Progenitor cell of endocrine pancreas (in vitro differentiated cells): ENCODE measurements at regions not wholly inside any gene's neighbourhood (a gene's known extent, or its start where the extent isn't known, plus 50 kb on each side); places are given as distances from the start of the nearest gene placed in this dataset.

Source experiments
- DNase-seq: peaks from one replicate; pipeline ENCODE4 v3.0.0; 2021; ENCODE audit warnings: low spot score; ENCODE audit not compliant: unreplicated experiment
- H3K27ac Mint-ChIP-seq: 2 replicates; pipeline ENCODE4 v1.8.0; 2021; ENCODE audit warnings: mild to moderate bottlenecking, moderate library complexity, mixed read lengths
- H3K27me3 Mint-ChIP-seq: 2 replicates; pipeline ENCODE4 v1.8.0; 2021; ENCODE audit warnings: mixed read lengths
- H3K36me3 Mint-ChIP-seq: 2 replicates; pipeline ENCODE4 v1.8.0; 2022; ENCODE audit warnings: mixed read lengths; ENCODE audit not compliant: insufficient read depth
- H3K4me1 Mint-ChIP-seq: 2 replicates; pipeline ENCODE4 v1.8.0; 2021; ENCODE audit warnings: low read depth, mixed read lengths
- H3K4me3 Mint-ChIP-seq: 2 replicates; pipeline ENCODE4 v1.8.0; 2021; ENCODE audit warnings: low read depth, mild to moderate bottlenecking, moderate library complexity, mixed read lengths
- H3K9me3 Mint-ChIP-seq: 2 replicates; pipeline ENCODE4 v1.8.0; 2021; ENCODE audit warnings: low read depth, mixed read lengths
- CTCF ChIP-seq: fragments of 200-600 bp; sonication (generic); IDR thresholded peaks from one replicate; pipeline ENCODE4 v1.5.0; 2021; ENCODE audit warnings: antibody characterized with exemption, mild to moderate bottlenecking; ENCODE audit not compliant: unreplicated experiment

- Mint-ChIP-seq H3K36me3 (no peaks in the 10 kb centered on the region), H3K27me3 (peaks cover 5% of the 10 kb centered on the region), H3K27ac (no peak overlapping the region), H3K9me3 (peaks cover 3% of the 10 kb centered on the region), H3K4me3 (no peak overlapping the region), H3K4me1 (no peaks in the 10 kb centered on the region)
- TF ChIP-seq CTCF: no peak
- no peak for DNase-seq
Measured at GRCh38 chr6:91660893-91661292, 1074.0 kb upstream of the MAP3K7 start.

GRCh38 chr6:91659891-91660290 is 1073.0 kb upstream of the MAP3K7 start:
- Mint-ChIP-seq H3K36me3 (no peaks in the 10 kb centered on the region), H3K4me1 (no peaks in the 10 kb centered on the region), H3K27ac (no peak overlapping the region), H3K4me3 (no peak overlapping the region), H3K27me3 (peaks cover 5% of the 10 kb centered on the region), H3K9me3 (peaks cover 3% of the 10 kb centered on the region)
- no peak for DNase-seq
- TF ChIP-seq CTCF: no peak

GRCh38 chr6:91654793-91655192 is 1067.9 kb upstream of the MAP3K7 start:
- peaks cover 5% of the 10 kb centered on the region for H3K4me1 Mint-ChIP-seq
- H3K4me3 Mint-ChIP-seq: no peak overlapping the region
- DNase-seq: no peak
- no peak overlapping the region for H3K27ac Mint-ChIP-seq
- no peak for TF ChIP-seq CTCF
- H3K27me3 Mint-ChIP-seq: peaks cover 5% of the 10 kb centered on the region
- no peaks in the 10 kb centered on the region for H3K36me3 Mint-ChIP-seq
- H3K9me3 Mint-ChIP-seq: no peaks in the 10 kb centered on the region

- no peak for TF ChIP-seq CTCF
- Mint-ChIP-seq H3K4me1 (peaks cover 5% of the 10 kb centered on the region), H3K36me3 (no peaks in the 10 kb centered on the region), H3K27ac (no peak overlapping the region), H3K4me3 (no peak overlapping the region), H3K9me3 (no peaks in the 10 kb centered on the region), H3K27me3 (peaks cover 5% of the 10 kb centered on the region)
- no peak for DNase-seq
Measured at GRCh38 chr6:91654357-91654756, 1067.5 kb upstream of the MAP3K7 start.

GRCh38 chr6:91653895-91654294 is 1067.0 kb upstream of the MAP3K7 start:
- Mint-ChIP-seq H3K27ac (no peak overlapping the region), H3K9me3 (no peaks in the 10 kb centered on the region), H3K27me3 (peaks cover 3% of the 10 kb centered on the region), H3K4me1 (peaks cover 5% of the 10 kb centered on the region), H3K4me3 (no peak overlapping the region), H3K36me3 (no peaks in the 10 kb centered on the region)
- no peak for DNase-seq
- TF ChIP-seq CTCF: no peak
